Muscle of leg (tissue), 3 donors: ENCODE measurements at regions not wholly inside any gene's neighbourhood (a gene's known extent, or its start where the extent isn't known, plus 50 kb on each side); places are given as distances from the start of the nearest gene placed in this dataset.
A peak's percentile ranks its signal among the peaks of the same experiment; 100 is the strongest.

Source experiments
- DNase-seq: peaks from one replicate; pipeline ENCODE4 v3.0.0; 2013
- H3K27ac ChIP-seq: one replicate; pipeline ENCODE4 v1.5.1; 2013; ENCODE audit warnings: mild to moderate bottlenecking, low read length, control low read depth
- H3K27me3 ChIP-seq: one replicate; pipeline ENCODE4 v1.6.1; 2013; ENCODE audit warnings: low read length; ENCODE audit not compliant: control insufficient read depth, insufficient read depth
- H3K36me3 ChIP-seq: one replicate; pipeline ENCODE4 v1.6.1; 2013; ENCODE audit warnings: low read length; ENCODE audit not compliant: control insufficient read depth, insufficient read depth
- H3K4me1 ChIP-seq: one replicate; pipeline ENCODE4 v1.6.1; 2013; ENCODE audit warnings: low read length; ENCODE audit not compliant: control insufficient read depth, insufficient read depth
- H3K4me3 ChIP-seq: one replicate; pipeline ENCODE4 v1.5.1; 2013; ENCODE audit warnings: low read length, control low read depth
- H3K9me3 ChIP-seq: replicated peaks from 2 replicates; pipeline ENCODE4 v1.6.1; 2013; ENCODE audit warnings: low read depth, low read length; ENCODE audit not compliant: control insufficient read depth
- WGBS: methylation state at CpG from one replicate; pipeline ENCODE4 v1.1.5; 2013; ENCODE audit warnings: missing lambda C conversion rate; ENCODE audit not compliant: insufficient coverage; 5-methylcytosine and 5-hydroxymethylcytosine counted together

GRCh38 chr20:12925210-12925755 is 83.5 kb upstream of the SPTLC3 start:
- no peak overlapping the region for H3K27ac ChIP-seq
- H3K4me3 ChIP-seq: no peak overlapping the region
- no peaks in the 10 kb centered on the region for H3K9me3 ChIP-seq
- no peaks in the 10 kb centered on the region for H3K27me3 ChIP-seq
- peak; percentile 87 for DNase-seq
- H3K4me1 ChIP-seq: peaks cover 5% of the 10 kb centered on the region
- no peaks in the 10 kb centered on the region for H3K36me3 ChIP-seq
- WGBS: 47% methylated on average over 4 of the region's 7 CpGs

GRCh38 chr20:12925863-12926793 is 82.6 kb upstream of the SPTLC3 start:
- Histone ChIP-seq H3K27me3 (no peaks in the 10 kb centered on the region), H3K9me3 (no peaks in the 10 kb centered on the region), H3K27ac (no peak overlapping the region), H3K4me3 (no peak overlapping the region), H3K36me3 (no peaks in the 10 kb centered on the region), H3K4me1 (peaks cover 5% of the 10 kb centered on the region)
- WGBS: 81% methylated on average over 2 of the region's 9 CpGs
- no peak for DNase-seq

- 89% methylated on average over 3 of the region's 5 CpGs for WGBS
- peaks cover 5% of the 10 kb centered on the region for H3K4me1 ChIP-seq
- no peak overlapping the region for H3K27ac ChIP-seq
- no peaks in the 10 kb centered on the region for H3K9me3 ChIP-seq
- no peaks in the 10 kb centered on the region for H3K36me3 ChIP-seq
- no peak for DNase-seq
- H3K27me3 ChIP-seq: no peaks in the 10 kb centered on the region
- H3K4me3 ChIP-seq: no peak overlapping the region
Observed at GRCh38 chr20:12927489-12927888, 81.3 kb upstream of the SPTLC3 start.

- no peaks in the 10 kb centered on the region for H3K9me3 ChIP-seq
- no peak overlapping the region for H3K4me3 ChIP-seq
- WGBS: no CpG with 5 or more reads among the region's 1 CpG
- H3K27me3 ChIP-seq: no peaks in the 10 kb centered on the region
- H3K36me3 ChIP-seq: no peaks in the 10 kb centered on the region
- DNase-seq: no peak
- H3K4me1 ChIP-seq: peaks cover 5% of the 10 kb centered on the region
- no peak overlapping the region for H3K27ac ChIP-seq
Observed at GRCh38 chr20:12928358-12928754, 80.4 kb upstream of the SPTLC3 start.

GRCh38 chr20:12928755-12929401 is 79.9 kb upstream of the SPTLC3 start:
- H3K4me3 ChIP-seq: no peak overlapping the region
- WGBS: 100% methylated on average over 1 of the region's 4 CpGs
- no peaks in the 10 kb centered on the region for H3K9me3 ChIP-seq
- no peak overlapping the region for H3K27ac ChIP-seq
- no peaks in the 10 kb centered on the region for H3K27me3 ChIP-seq
- H3K4me1 ChIP-seq: peaks cover 5% of the 10 kb centered on the region
- no peaks in the 10 kb centered on the region for H3K36me3 ChIP-seq
- DNase-seq: no peak

- no peaks in the 10 kb centered on the region for H3K4me1 ChIP-seq
Observed at GRCh38 chr20:12936020-12936419, 72.8 kb upstream of the SPTLC3 start.

GRCh38 chr20:12936524-12936923 is 72.2 kb upstream of the SPTLC3 start:
- Histone ChIP-seq H3K36me3 (no peaks in the 10 kb centered on the region), H3K4me3 (no peak overlapping the region), H3K27me3 (no peaks in the 10 kb centered on the region), H3K9me3 (no peaks in the 10 kb centered on the region), H3K4me1 (no peaks in the 10 kb centered on the region), H3K27ac (no peak overlapping the region)
- no peak for DNase-seq
- no CpG with 5 or more reads among the region's 6 CpGs for WGBS

More at GRCh38 chr20:12936020-12936419, 72.8 kb upstream of the SPTLC3 start:
- no peaks in the 10 kb centered on the region for H3K36me3 ChIP-seq
- no peak overlapping the region for H3K4me3 ChIP-seq
- whole genome bisulfite sequencing: 41% methylated on average over 3 of the region's 5 CpGs
- no peaks in the 10 kb centered on the region for H3K27me3 ChIP-seq
- H3K9me3 ChIP-seq: no peaks in the 10 kb centered on the region
- H3K27ac ChIP-seq: no peak overlapping the region
- DNase-seq: no peak

GRCh38 chr20:12941025-12941424 is 67.7 kb upstream of the SPTLC3 start:
- no CpG with 5 or more reads among the region's 1 CpG for WGBS
- Histone ChIP-seq H3K27me3 (no peaks in the 10 kb centered on the region), H3K9me3 (no peaks in the 10 kb centered on the region), H3K27ac (no peak overlapping the region), H3K36me3 (no peaks in the 10 kb centered on the region), H3K4me3 (no peak overlapping the region), H3K4me1 (no peaks in the 10 kb centered on the region)
- no peak for DNase-seq

- H3K36me3 ChIP-seq: no peaks in the 10 kb centered on the region
- WGBS: 100% methylated on average over 1 of the region's 2 CpGs
Observed at GRCh38 chr20:12942123-12942522, 66.6 kb upstream of the SPTLC3 start.

GRCh38 chr20:12946789-12947188 is 62.0 kb upstream of the SPTLC3 start:
- Histone ChIP-seq H3K27ac (no peak overlapping the region), H3K4me3 (no peak overlapping the region), H3K9me3 (no peaks in the 10 kb centered on the region), H3K27me3 (no peaks in the 10 kb centered on the region), H3K36me3 (no peaks in the 10 kb centered on the region), H3K4me1 (no peaks in the 10 kb centered on the region)
- no peak for DNase-seq

More at GRCh38 chr20:12942123-12942522, 66.6 kb upstream of the SPTLC3 start:
- Histone ChIP-seq H3K4me1 (no peaks in the 10 kb centered on the region), H3K4me3 (no peak overlapping the region), H3K27ac (no peak overlapping the region), H3K9me3 (no peaks in the 10 kb centered on the region), H3K27me3 (no peaks in the 10 kb centered on the region)
- no peak for DNase-seq
